Mammary epithelial cell (primary cell): ENCODE measurements at regions not wholly inside any gene's neighbourhood (a gene's known extent, or its start where the extent isn't known, plus 50 kb on each side); places are given as distances from the start of the nearest gene placed in this dataset.

ENCODE experiments used
- EZH2 ChIP-seq: IDR thresholded peaks from 2 replicates; pipeline ENCODE4 v1.6.1; 2012; ENCODE audit warnings: low read length, inconsistent platforms, borderline replicate concordance
- TF ChIP-seq, protein P1 (sequence below), 2 donors: IDR thresholded peaks in 1 of 2; conservative IDR thresholded peaks in 1 of 2; 2 replicates each; pipeline ENCODE4 v1.5.1; 2011 to 2012; ENCODE audit warnings: inconsistent platforms in 2 of 2, low read length in 2 of 2, mild to moderate bottlenecking in 2 of 2, control low read depth in 1 of 2, low read depth in 1 of 2; ENCODE audit not compliant: insufficient read depth in 1 of 2; ENCODE audit errors: extremely low read depth in 1 of 2

DNA sequence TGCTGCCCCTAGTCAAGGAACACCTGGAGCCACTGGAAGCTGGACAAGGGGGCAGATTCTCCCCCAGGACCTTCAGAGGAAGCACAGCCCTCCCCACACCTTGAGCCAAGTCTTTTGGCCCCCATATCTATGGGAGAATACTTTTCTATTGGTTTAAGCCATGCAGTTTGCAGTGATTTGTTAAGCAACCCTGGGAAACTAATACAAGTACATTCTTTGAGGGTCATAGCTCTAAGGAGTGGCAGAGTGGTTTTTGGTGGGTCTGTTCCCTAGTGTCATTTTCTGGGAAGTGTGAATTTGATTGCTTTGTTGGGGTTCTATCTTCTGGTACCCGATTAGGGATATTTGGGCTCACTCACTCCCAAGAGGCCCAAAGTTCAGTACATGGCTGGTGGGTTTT is 50.8 kb upstream of the PTCSC3 start:
- TF ChIP-seq, protein P1, sequence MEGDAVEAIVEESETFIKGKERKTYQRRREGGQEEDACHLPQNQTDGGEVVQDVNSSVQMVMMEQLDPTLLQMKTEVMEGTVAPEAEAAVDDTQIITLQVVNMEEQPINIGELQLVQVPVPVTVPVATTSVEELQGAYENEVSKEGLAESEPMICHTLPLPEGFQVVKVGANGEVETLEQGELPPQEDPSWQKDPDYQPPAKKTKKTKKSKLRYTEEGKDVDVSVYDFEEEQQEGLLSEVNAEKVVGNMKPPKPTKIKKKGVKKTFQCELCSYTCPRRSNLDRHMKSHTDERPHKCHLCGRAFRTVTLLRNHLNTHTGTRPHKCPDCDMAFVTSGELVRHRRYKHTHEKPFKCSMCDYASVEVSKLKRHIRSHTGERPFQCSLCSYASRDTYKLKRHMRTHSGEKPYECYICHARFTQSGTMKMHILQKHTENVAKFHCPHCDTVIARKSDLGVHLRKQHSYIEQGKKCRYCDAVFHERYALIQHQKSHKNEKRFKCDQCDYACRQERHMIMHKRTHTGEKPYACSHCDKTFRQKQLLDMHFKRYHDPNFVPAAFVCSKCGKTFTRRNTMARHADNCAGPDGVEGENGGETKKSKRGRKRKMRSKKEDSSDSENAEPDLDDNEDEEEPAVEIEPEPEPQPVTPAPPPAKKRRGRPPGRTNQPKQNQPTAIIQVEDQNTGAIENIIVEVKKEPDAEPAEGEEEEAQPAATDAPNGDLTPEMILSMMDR (conservative IDR thresholded peaks at IDR 0.05 in 1 of 2, IDR thresholded peaks at IDR 0.05 in 1 of 2; ENCODE audit: extremely low read depth in 1 of 2, insufficient read depth in 1 of 2, low read depth in 1 of 2, low read length in 2 of 2), result no peak
- TF ChIP-seq EZH2, result no peak
